NCI-H2196 (cell line): ENCODE measurements at regions not wholly inside any gene's neighbourhood (a gene's known extent, or its start where the extent isn't known, plus 50 kb on each side); places are given as distances from the start of the nearest gene placed in this dataset.
"Not testable (repeated sequence)": the region's sequence is repeated elsewhere in the genome, so short reads cannot be mapped to it uniquely, and the experiment has no call there.

ENCODE experiments used
- DNase-seq: peaks from one replicate; lab custom pipeline; 2025; ENCODE audit not compliant: unreplicated experiment; lab: John Stamatoyannopoulos, UW

- DNase-seq = no peak
Measured at GRCh38 chr10:44724415-44725174, 186.5 kb upstream of the TMEM72 start.

- DNase-seq = no peak
Measured at GRCh38 chr10:44725404-44725803, 185.7 kb upstream of the TMEM72 start.

GRCh38 chr10:44731283-44731682, 179.9 kb upstream of the TMEM72 start:
- DNase-seq = no peak

- no peak for DNase-seq
Measured at GRCh38 chr10:44733501-44734488, 177.3 kb upstream of the TMEM72 start.

- no peak for DNase-seq
Measured at GRCh38 chr10:44742248-44742647, 168.9 kb upstream of the TMEM72 start.

DNA sequence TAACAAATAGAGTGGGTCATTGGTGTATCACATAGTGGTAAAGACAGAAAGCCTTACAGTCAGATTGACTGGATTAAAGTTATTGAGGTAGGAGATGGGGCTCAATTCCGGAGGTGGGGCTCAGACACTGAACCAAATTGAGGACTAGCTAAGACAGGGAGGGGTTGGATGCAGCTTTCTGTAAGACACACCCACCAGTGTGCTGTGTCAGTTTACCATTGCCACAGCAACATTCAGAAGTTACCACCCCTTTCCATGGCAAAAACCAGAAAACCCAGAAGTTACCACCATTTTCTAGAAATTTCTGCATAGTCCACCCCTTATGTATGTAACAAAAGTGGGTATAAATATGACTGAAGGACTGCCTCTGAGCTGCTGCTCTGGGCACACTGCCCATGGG, 167.6 kb upstream of the TMEM72 start:
- DNase-seq = no peak

- no peak for DNase-seq
Measured at GRCh38 chr10:44745920-44746319, 165.2 kb upstream of the TMEM72 start.

DNA sequence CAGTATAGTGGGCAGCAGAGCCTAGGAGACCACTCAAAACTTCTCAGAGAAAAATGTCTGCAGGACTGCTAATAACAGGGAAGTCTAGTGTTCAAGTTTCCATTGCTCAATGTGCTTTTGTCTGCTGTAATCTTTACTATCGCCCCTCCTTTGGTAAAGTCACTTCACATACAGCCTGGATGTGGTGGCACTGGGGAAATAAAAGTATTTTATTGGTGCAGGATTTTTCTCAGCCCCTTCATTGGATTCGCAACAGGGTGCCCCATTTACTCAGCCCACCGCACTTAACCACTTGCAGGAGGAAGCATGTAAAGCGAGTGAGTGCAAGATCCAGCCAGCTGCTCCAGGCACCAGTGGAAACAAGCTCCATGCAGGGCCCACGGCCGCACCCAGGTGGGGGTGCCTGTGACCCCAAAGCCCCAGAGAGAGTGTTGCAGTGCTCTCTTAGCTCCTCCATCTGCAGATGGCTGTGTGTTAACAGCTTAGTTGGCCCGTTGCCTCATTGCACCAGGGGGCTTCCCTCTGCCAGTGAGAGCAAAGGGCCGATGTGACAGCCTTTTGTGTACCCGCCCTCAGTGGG, 163.5 kb upstream of the TMEM72 start:
- DNase-seq = no peak

DNA sequence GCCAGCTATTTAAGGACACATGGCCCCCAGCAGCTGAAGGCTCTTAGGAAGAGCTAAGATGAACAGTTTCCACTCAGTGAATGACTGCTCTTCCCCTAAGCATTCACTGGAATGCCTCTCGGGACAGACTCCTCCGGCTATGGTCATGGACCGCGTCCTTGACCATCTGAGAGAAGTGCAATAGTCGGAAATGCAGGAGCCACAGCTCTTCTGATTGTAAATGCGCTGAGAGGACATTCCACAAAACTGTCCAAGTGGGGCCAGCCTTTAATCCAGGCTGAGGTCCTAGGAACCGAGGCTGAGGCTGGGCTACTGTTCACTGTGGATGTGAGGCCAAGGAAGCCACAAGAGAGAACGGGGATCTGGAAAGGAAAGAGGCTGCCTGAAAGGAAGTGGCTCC, 162.0 kb upstream of the TMEM72 start:
- no peak for DNase-seq

- peak; percentile 54 for DNase-seq
Measured at GRCh38 chr10:44752451-44753441, 158.4 kb upstream of the TMEM72 start.

DNA sequence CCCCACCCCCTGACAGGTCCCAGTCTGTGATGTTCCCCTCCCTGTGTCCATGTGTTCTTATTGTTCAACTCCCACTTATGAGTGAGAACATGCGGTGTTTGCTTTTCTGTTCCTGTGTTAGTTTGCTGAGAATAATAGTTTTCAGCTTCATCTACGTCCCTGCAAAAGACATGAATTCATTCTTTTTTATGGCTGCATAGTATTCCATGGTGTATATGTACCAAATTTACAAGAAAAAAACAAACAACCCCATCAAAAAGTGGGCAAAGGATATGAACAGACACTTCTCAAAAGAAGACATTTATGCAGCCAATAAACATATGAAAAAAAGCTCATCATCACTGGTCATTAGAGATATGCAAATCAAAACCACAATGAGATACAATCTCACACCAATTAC, 156.8 kb upstream of the TMEM72 start:
- not testable (repeated sequence) for DNase-seq

DNA sequence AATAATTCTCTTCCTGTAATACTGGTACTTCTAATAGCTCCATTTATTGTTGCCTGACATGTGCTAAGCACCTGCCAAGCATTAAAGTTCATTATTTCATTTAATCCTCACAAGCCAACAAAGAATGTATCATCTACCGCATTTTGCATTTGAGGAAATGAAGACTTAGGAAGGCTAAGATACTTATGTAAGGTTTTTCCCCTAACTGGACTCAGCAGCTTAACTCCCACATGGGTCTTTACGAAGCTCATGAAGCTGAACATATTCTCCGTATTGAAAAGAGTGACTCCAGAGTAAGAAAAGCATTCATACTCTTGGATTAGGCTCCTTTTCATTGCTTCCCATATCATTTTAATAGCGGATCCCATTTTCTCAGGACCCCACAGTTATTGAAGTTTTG, 155.7 kb upstream of the TMEM72 start:
- DNase-seq = no peak

GRCh38 chr10:44756216-44756615, 154.9 kb upstream of the TMEM72 start:
- DNase-seq = no peak

- no peak for DNase-seq
Measured at GRCh38 chr10:44757551-44758205, 153.5 kb upstream of the TMEM72 start.

- no peak for DNase-seq
Measured at GRCh38 chr10:44759122-44759521, 152.0 kb upstream of the TMEM72 start.

- no peak for DNase-seq
Measured at GRCh38 chr10:44760513-44760912, 150.6 kb upstream of the TMEM72 start.

- DNase-seq = no peak
Measured at GRCh38 chr10:44761076-44761475, 150.1 kb upstream of the TMEM72 start.

DNA sequence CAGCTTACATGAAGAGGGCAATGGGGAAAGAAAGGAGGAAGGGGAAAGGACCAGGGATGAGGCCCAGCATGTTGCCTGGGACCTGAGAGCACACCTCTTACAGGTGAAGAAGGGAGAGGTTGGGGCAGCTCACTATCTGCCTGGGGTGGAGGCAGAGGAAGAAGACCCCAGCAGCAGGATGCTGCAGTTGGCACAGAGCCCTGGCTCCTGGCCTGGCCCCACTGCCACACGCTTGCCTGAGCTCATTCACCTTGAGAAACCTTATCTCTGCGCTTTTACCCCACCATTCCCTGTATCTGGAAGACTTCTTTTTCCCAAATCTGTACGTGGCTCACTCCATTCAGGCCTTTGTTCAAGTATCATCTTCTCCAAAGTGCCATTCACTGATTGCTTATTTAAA, 147.8 kb upstream of the TMEM72 start:
- DNase-seq = no peak

DNA sequence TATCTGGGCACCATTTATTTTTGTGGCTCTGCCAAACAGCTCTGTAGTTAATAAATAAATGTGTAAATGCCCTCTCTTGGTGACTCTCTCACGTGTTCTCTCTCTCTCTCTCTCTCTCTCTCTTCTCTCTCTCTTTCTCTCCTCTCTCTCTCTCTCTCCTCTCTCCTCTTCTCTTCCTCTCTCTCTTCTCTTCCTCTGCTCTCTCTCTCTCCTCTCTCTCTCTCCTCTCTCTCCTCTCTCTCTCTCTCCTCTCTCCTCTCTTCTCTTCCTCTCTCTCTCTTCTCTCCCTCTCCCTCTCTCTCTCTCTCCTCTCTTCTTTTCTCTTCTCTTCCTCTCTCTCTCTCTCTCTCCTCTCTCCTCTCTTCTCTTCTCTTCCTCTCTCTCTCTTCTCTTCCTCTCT, 145.8 kb upstream of the TMEM72 start:
- DNase-seq = no peak

GRCh38 chr10:44766631-44767030, 144.5 kb upstream of the TMEM72 start:
- no peak for DNase-seq
